M059J (cell line): ENCODE measurements at regions not wholly inside any gene's neighbourhood (a gene's known extent, or its start where the extent isn't known, plus 50 kb on each side); places are given as distances from the start of the nearest gene placed in this dataset.
A peak's percentile ranks its signal among the peaks of the same experiment; 100 is the strongest.

ENCODE experiments used
- DNase-seq: peaks from one replicate; pipeline ENCODE4 v3.0.0-alpha.2; 2012; ENCODE audit warnings: low read depth

GRCh38 chr13:37364007-37364406 is 234.6 kb downstream of the POSTN start:
- no peak for DNase-seq

DNA sequence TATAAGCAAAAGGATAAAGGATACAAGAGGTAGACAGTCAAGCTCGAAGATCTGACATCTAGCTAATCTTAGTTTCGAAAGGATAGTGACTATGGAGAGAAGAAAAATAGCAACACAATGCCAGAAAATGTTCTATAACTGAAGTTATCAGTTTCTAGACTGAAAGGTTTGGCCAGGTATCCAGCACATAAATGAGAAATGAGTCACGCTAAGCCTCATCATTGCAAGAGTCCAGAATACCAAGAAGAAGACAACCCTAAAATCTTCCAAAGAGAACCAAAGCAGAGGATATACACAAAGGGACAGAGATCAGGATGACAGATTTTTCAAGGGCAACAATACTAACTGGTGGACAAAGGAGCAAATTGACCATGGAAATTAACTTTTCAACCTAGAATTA is 237.0 kb downstream of the POSTN start:
- no peak for DNase-seq

DNA sequence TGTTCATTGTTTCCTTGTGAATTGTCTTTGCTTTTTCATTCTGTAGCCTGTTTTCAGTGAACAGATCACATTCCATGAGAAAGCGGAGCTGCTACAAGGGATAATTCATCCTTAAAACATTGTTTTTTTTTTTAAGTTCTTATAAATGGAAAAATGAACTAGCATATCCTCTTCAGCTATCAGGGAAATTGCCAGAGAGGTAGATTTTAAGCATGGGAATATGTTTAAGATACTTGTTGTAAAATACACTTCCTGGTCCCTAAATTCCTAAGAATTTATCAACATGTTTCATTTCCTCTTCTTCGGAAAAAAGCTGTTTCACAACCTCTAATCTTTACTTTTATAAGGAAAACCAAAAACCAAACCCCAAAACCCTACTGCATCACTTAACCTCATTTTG is 238.0 kb downstream of the POSTN start:
- peak; percentile 25 for DNase-seq

GRCh38 chr13:37357548-37357947 is 241.0 kb downstream of the POSTN start:
- no peak for DNase-seq

GRCh38 chr13:37353911-37354310 is 244.7 kb downstream of the POSTN start:
- DNase-seq, result no peak

DNA sequence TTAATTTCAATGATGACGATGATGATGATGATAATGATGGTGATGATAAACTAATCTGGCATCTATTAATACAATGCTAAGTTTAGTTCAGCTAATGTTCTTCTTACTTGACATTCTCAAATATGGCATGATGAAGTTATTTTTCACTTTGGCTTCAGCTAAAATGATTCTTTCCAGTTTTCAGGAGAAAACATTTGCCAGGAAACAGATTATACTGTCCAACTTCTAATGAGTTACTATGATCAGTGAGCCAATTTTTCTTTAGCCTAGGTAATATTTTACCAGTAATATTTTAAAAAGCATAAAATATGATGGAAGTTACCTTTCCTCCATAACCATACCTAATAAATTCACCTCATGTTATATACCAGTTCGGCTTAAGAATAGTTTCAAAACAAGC is 245.7 kb upstream of the CSNK1A1L start:
- no peak for DNase-seq

DNA sequence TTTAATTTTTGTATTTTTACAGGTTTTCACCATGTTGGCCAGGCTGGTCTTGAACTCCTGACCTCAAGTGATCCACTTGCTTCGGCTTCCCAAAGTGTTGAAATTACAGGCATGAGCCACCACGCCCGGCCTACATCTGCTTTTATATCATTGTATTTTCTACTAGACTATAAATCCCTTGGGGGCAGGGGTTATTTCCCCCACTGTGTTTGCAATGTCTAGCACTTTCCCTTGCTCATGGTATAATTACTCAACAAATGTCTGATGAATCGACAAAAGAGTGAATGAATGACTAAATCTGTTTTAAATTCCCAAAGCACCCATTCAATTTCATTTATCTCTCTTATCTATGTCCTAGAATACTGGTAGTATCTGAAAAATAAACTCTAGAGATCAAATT is 244.5 kb upstream of the CSNK1A1L start:
- DNase-seq, result no peak

DNA sequence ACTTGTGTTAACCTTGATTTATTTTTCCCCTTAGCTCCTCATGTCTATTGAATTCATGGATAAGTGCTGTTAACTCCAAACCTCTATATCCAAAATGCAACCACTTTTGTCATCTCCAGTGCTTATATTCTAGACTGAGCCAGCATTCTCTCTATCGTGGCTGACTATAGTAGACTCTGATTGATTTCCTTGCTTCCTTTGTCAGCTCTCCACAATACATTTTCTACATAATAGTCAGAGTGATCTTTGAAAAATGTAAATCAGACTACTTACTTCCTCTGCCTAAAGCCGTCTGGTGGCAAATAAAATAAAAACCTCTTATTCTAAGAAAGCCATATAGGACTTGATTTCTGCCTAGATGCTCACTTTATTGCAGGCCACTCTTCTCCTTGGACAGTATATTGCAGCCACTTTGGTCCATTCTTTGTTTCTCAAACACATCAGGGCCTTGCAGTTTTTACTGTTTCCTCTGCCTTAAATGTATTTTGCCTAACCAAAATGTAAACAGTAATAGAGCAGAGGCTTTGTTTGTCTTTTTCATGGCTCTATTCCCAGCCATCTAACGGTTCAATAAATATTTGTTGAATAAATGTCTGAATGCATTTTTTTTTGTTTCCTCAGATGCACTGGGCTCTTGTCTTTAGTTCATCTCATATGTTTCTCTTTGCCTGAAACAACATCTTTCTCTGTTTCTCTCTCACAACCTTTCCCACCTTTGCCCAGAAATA is 243.6 kb upstream of the CSNK1A1L start:
- DNase-seq, result peak; percentile 9

- no peak for DNase-seq
Observed at GRCh38 chr13:37345869-37346268, 240.4 kb upstream of the CSNK1A1L start.

DNA sequence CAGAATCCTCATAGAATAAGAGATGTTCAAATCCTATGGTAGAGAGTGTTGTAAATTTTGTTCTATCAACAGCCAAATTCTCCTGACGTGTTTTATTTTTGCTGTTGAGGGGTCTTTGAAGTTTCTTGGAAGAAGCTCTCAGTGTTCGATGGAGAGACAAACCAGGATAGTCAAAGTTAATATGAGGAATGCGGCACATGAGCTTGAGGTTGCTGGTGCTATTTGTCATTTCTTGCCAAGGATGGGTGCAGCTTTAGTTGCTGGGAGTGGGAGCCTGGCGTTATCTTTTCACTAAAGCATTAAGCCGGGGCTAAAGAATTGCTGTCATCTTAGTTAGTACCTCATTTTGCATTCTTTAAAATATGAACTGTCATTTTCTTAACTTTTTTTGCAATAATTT is 239.9 kb upstream of the CSNK1A1L start:
- no peak for DNase-seq

DNA sequence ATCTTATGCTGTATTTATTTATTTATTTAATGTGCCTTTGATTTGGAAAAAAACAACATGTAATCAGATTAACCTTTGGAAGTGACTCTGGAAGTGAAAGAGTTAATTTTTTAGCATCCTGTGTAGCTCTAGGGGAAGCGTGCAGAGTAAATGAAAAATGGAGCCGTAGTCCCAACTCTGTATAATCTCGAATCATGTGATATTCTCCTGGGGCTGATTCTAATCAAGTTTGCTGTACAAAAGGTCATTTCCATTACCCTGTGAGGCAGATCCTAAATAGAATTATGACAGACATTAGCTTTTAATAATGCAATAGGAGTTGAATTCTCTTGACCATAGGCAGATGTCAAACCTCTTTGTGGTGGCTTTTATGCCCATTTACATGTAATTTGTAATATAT is 238.6 kb upstream of the CSNK1A1L start:
- no peak for DNase-seq

DNA sequence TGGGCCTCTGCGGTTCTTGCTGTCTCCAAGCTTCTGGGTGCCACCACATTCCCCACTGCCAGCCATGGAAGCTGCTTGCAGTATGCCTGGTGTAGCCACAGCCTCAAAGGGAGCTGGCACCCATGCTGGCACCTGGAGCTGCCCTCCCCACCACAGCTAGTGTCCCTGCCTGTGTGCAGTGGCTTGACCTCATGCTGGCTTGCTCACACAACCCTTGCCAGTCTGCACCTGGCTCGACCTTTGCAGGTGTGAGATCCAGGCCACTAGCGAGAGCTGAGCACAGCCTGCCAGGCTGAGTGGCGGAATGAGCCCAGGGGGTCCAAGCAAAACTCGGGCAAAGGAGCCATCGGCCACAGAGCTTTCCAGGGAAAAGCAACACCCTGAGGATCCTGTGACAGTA is 236.7 kb upstream of the CSNK1A1L start:
- DNase-seq, result no peak

DNA sequence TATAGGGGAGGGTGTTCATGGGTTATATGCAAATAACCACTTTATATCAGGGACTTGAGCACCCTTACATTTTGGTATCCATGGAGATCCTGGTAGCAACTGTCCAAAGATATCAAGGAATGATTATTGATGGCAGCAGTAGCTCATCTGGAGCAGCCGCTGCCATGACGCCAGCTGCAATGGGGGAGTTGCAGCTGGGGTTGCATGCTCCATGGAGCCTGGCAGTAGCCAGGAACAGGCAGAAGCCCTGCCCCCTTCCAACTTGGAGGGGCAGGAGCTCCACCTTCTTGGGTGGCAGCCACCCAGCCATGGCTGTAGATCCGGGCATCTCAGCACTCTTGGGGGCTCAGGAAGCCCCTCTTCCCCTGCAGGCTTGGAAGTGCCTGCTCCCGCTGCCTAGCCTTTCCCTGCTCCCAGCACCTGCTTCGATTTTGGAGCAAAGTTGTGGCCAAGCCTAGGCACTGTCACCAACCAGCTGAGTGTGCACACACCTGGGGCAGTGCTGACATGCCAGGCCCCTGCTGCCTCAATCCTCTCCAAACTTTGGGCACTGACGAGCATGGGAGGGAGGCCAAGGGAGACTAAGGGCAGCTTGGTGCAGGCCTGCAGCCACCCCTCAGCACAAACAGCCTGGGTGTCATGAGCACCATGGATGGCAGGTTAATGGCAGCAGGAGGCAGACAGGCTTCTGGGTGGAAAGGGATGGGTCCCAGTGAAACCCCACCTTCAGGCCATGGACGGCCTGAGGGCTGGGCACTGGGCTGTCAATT is 235.6 kb upstream of the CSNK1A1L start:
- DNase-seq, result no peak

- no peak for DNase-seq
Observed at GRCh38 chr13:37339386-37339735, 233.9 kb upstream of the CSNK1A1L start.

DNA sequence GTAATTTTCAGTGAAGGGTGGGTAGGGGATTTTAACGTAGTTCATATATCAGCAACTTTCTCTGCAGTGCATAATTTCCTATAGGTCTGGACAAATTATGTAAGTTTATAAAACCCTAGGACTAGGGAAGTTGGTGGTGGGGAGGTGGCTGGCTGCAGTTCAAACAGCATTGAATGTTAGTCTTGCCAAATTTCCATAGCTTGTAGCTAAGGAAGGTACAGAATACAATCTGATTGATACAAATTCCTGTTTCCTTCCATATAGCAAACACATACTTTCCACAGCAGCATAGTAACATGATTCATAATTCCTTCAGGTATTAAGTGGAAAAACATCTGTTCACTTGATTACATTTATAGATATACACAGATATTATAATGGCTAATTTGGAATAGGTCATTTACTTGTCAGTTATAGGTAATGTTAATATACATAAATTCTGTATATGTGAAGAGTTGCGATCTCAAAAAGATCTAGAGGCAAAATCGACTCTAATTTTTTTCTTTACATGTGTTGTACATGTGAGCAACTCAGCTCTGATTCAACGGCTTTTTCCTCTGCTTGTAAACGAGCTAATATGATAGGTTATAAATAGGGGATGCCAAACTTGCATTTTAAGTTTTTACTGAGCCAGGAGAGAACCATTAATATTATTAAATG is 233.4 kb upstream of the CSNK1A1L start:
- no peak for DNase-seq

DNA sequence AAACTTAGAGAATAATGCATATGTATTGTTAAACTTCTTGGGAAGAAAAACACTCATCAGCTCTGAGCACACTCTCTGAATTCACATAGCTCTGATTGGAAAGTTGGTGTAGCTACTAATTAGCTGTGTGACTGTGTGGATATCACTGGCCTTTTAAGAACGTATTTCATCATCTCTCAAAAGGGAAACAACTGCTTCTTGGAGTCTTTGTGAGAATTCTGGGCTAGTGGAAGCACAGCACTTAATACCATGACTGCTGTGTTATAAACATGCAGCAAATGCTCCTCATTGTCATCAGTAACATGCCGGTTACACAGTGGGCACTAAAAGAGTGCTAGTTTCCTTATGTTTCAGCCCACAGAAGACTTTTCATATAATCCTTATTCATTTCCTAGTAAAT is 220.9 kb upstream of the CSNK1A1L start:
- no peak for DNase-seq

DNA sequence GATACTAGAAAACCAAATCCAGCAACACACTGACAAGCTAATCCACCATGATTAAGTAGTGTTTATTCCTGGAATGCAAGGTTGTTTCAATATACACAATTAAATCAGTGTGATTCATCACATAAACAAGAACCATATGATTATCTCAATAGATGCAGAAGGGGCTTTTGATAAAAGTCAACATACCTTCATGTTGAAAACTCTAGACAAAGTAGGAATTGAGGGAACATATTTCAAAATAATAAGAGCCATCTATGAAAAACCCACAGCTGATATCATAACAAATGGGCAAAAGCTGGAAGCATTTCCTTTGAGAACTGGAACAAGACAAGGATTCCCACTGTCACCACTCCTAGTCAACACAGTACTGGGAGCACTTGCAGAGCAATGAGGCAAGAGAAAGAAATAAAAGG is 213.6 kb upstream of the CSNK1A1L start:
- peak; percentile 54 for DNase-seq

DNA sequence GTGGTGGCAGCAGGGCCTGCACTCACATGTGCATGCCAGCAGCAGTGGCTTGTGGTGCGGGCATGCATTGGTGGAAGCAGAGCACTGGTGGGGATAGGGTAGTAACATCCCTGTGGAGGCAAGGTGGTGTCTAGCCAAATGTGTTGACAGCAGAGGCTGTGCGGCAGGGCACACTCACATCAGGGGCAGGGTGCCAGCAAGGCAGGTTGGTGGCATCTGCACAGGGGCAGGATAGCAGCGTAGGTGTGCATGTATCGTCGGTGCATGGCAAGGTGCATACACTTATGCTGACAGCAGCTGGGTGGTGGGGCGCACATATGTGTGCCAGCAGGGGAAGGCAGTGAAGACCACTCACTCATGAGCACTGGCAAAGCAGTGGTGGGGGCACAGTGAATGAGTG is 211.5 kb upstream of the CSNK1A1L start:
- no peak for DNase-seq

DNA sequence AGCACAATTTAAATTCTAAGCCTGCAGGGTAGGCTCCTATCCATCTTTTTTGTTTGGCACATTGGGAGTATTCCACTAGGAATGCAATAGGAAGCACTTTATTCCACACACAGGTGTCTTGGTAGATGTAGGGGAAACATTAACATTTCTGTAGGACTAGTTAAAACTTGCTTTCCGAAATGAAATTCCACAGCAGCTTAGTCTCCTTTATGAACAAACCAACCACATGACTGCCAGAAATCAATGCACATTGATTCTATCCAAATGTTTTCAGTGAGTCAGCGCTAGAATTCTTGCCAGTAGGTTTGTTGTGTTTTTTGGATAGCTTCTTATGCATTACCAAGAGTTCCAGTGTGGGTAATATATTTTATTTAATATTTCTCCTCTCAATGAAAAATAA is 207.9 kb upstream of the CSNK1A1L start:
- peak; percentile 50 for DNase-seq

GRCh38 chr13:37306778-37307544 is 201.5 kb upstream of the CSNK1A1L start:
- DNase-seq, result peak; percentile 96

DNA sequence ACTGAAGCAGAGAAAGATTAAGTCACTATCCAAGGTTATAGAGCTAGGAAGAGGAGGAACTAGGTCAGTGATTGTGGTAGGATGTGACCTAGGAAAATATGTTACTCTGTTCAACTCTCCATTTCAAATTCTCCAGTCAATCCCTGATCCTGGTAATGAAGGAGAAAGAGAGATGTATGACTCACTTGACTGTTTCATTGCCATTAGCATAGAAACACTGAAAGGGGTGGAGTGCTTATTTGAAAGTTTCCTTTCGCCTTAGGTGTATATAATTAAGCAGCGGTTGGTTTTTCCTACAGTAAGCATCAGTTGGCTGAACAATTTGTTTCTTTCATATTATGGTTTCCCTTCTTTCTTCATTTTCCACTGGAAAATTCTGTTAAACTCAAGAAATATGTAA is 198.1 kb upstream of the CSNK1A1L start:
- peak; percentile 20 for DNase-seq

DNA sequence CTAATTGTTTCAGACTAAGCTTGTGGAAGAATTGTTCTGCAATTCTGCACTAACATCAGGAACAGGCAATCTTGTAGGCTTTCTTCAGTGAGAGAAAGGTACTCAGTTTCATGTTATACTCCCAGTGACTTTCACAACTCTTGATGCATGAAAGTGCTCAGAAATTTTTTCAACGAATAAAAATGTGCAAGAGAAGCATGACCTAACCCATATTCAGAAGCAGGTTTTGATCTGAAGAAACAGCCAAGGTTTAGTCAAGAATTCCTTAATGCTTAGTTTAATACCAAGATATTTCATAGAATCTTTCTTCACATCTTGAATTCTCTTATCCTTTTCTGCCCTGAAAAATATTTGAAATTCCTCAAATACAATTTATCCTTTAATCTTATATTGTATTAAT is 197.2 kb upstream of the CSNK1A1L start:
- no peak for DNase-seq
